Naive thymus-derived CD4-positive, alpha-beta T cell (primary cell): ENCODE measurements at regions not wholly inside any gene's neighbourhood (a gene's known extent, or its start where the extent isn't known, plus 50 kb on each side); places are given as distances from the start of the nearest gene placed in this dataset.

Experiments
- ATAC-seq: fragments of 150-1000 bp; cut with Tn5 transposase; 2 replicates; pipeline ENCODE4 v1.10.0; 2021; ENCODE audit warnings: mild to moderate bottlenecking, moderate library complexity
- CTCF ChIA-PET: fragments of 350-600 bp; sonication (Branson Sonifier 250); formaldehyde crosslinking; loops from one replicate; lab custom pipeline; 2021; ENCODE audit warnings: antibody characterized with exemption; lab: Charles Lee
- POLR2A ChIA-PET: fragments of 350-600 bp; sonication (Branson Sonifier 250); formaldehyde crosslinking; loops from one replicate; lab custom pipeline; 2021; ENCODE audit warnings: antibody characterized with exemption, inconsistent platforms; lab: Charles Lee
- DNase-seq, 9 donors: peaks; one replicate each; pipeline versions ENCODE4 v3.0.0 to v3.0.0-alpha.2; 2020 to 2022; ENCODE audit warnings: mixed read lengths in 1 of 9
- H3K27ac ChIP-seq: one replicate; pipeline ENCODE4 v1.7.0; 2013; ENCODE audit warnings: mild to moderate bottlenecking, low read depth, low read length, moderate library complexity
- H3K27me3 ChIP-seq, 2 donors: one replicate each; pipeline ENCODE4 v1.7.0; 2013; ENCODE audit warnings: low read length in 2 of 2, mild to moderate bottlenecking in 2 of 2, moderate library complexity in 2 of 2; ENCODE audit not compliant: control insufficient read depth in 2 of 2, insufficient read depth in 2 of 2
- H3K36me3 ChIP-seq, 3 experiments: 1 replicate in 2 of 3; 2 replicates in 1 of 3; pipeline ENCODE4 v1.7.0; 2013; ENCODE audit warnings: low read length in 3 of 3, mild to moderate bottlenecking in 3 of 3, moderate library complexity in 1 of 3; ENCODE audit not compliant: insufficient read depth in 3 of 3, control insufficient read depth in 2 of 3
- H3K4me1 ChIP-seq, 2 donors: one replicate each; pipeline ENCODE4 v1.7.0; 2013; ENCODE audit warnings: low read length in 2 of 2, mild to moderate bottlenecking in 2 of 2, moderate library complexity in 1 of 2; ENCODE audit not compliant: control insufficient read depth in 2 of 2, insufficient read depth in 2 of 2
- H3K4me3 ChIP-seq: 2 replicates; pipeline ENCODE4 v1.7.0; 2013; ENCODE audit warnings: mild to moderate bottlenecking, low read length
- H3K9me3 ChIP-seq, 3 experiments: 1 replicate in 2 of 3; 2 replicates in 1 of 3; pipeline ENCODE4 v1.7.0; 2013; ENCODE audit warnings: low read length in 3 of 3; ENCODE audit not compliant: control insufficient read depth in 2 of 3
- H3K27ac Mint-ChIP-seq, 9 donors: one replicate each; pipeline ENCODE4 v1.8.0; 2020 to 2022; ENCODE audit warnings: mixed read lengths in 9 of 9, mild to moderate bottlenecking in 8 of 9, moderate library complexity in 5 of 9, inconsistent platforms in 2 of 9
- H3K27me3 Mint-ChIP-seq, 5 donors: one replicate each; pipeline ENCODE4 v1.8.0; 2021 to 2022; ENCODE audit warnings: mixed read lengths in 5 of 5, mild to moderate bottlenecking in 1 of 5
- H3K36me3 Mint-ChIP-seq, 5 donors: one replicate each; pipeline ENCODE4 v1.8.0; 2020 to 2022; ENCODE audit warnings: mixed read lengths in 5 of 5, mild to moderate bottlenecking in 3 of 5, inconsistent platforms in 1 of 5
- H3K4me1 Mint-ChIP-seq, 7 donors: one replicate each; pipeline ENCODE4 v1.8.0; 2020 to 2022; ENCODE audit warnings: mixed read lengths in 7 of 7, mild to moderate bottlenecking in 3 of 7, inconsistent platforms in 1 of 7
- H3K4me3 Mint-ChIP-seq, 10 donors: one replicate each; pipeline ENCODE4 v1.8.0; 2020 to 2022; ENCODE audit warnings: mild to moderate bottlenecking in 10 of 10, mixed read lengths in 10 of 10, moderate library complexity in 6 of 10, inconsistent platforms in 2 of 10
- H3K9me3 Mint-ChIP-seq, 11 donors: one replicate each; pipeline ENCODE4 v1.8.0; 2020 to 2022; ENCODE audit warnings: mixed read lengths in 11 of 11, mild to moderate bottlenecking in 4 of 11, inconsistent platforms in 1 of 11, moderate library complexity in 1 of 11
- intact Hi-C, 2 donors: fragments of 100-400 bp; cut with micrococcal nuclease; formaldehyde crosslinking; loops; one replicate each; pipeline ENCODE4 v1.15.1; 2023

- no peak overlapping the region for H3K27ac Mint-ChIP-seq
- H3K9me3 Mint-ChIP-seq: peaks cover 0 to 4% (median 0%) of the 10 kb centered on the region in 11 donors
- intact Hi-C loops: no loop called here
- ATAC-seq (no peak), DNase-seq (no peak)
- no peak overlapping the region for H3K4me3 ChIP-seq
- no peak overlapping the region for H3K27ac ChIP-seq
- no peaks in the 10 kb centered on the region for H3K36me3 ChIP-seq
- peaks cover 11 to 18% of the 10 kb centered on the region in 2 donors for H3K4me1 ChIP-seq
- POLR2A ChIA-PET: no interaction called here
- no peaks in the 10 kb centered on the region for H3K9me3 ChIP-seq
- CTCF ChIA-PET: no interaction called here
- peaks cover 0 to 16% (median 0%) of the 10 kb centered on the region in 5 donors for H3K36me3 Mint-ChIP-seq
- H3K4me1 Mint-ChIP-seq: peaks cover 13 to 33% (median 25%) of the 10 kb centered on the region in 7 donors
- no peaks in the 10 kb centered on the region for H3K27me3 ChIP-seq
- peaks cover 0 to 30% (median 0%) of the 10 kb centered on the region in 5 donors for H3K27me3 Mint-ChIP-seq
- H3K4me3 Mint-ChIP-seq: no peak overlapping the region
Measured at GRCh38 chr2:8452979-8453903, 228.6 kb upstream of the ID2 start.

- Histone ChIP-seq H3K27me3 (no peaks in the 10 kb centered on the region), H3K4me3 (no peak overlapping the region), H3K27ac (no peak overlapping the region), H3K4me1 (peaks cover 11 to 21% of the 10 kb centered on the region in 2 donors), H3K36me3 (no peaks in the 10 kb centered on the region), H3K9me3 (no peaks in the 10 kb centered on the region)
- Mint-ChIP-seq H3K9me3 (peaks cover 0 to 4% (median 0%) of the 10 kb centered on the region in 11 donors), H3K4me1 (peaks cover 13 to 38% (median 25%) of the 10 kb centered on the region in 7 donors), H3K4me3 (no peak overlapping the region), H3K27ac (no peak overlapping the region), H3K36me3 (peaks cover 0 to 16% (median 0%) of the 10 kb centered on the region in 5 donors), H3K27me3 (peaks cover 0 to 28% (median 0%) of the 10 kb centered on the region in 5 donors)
- ChIA-PET POLR2A (no interaction called here), CTCF (no interaction called here)
- DNase-seq (no peak), ATAC-seq (no peak)
- intact Hi-C loops: no loop called here
Measured at GRCh38 chr2:8453904-8454302, 228.0 kb upstream of the ID2 start.

GRCh38 chr2:8454797-8455196 lies 227.1 kb upstream of the ID2 start:
- no peak overlapping the region for H3K27ac ChIP-seq
- Mint-ChIP-seq H3K4me3 (peak overlapping the region in 1 of 10 donors; percentile 85), H3K9me3 (peaks cover 0 to 4% (median 0%) of the 10 kb centered on the region in 11 donors), H3K4me1 (peaks cover 13 to 39% (median 25%) of the 10 kb centered on the region in 7 donors), H3K27ac (no peak overlapping the region), H3K27me3 (peaks cover 0 to 26% (median 5%) of the 10 kb centered on the region in 5 donors), H3K36me3 (peaks cover 0 to 16% (median 0%) of the 10 kb centered on the region in 5 donors)
- ATAC-seq (no peak), DNase-seq (no peak)
- H3K9me3 ChIP-seq: no peaks in the 10 kb centered on the region
- ChIA-PET CTCF (no interaction called here), POLR2A (no interaction called here)
- H3K4me3 ChIP-seq: no peak overlapping the region
- H3K36me3 ChIP-seq: no peaks in the 10 kb centered on the region
- no peaks in the 10 kb centered on the region for H3K27me3 ChIP-seq
- H3K4me1 ChIP-seq: peaks cover 11 to 21% of the 10 kb centered on the region in 2 donors
- intact Hi-C loops: loop anchor here (5.0 kb wide), 2 partner anchors 63 to 887 kb away; no protein-coding TSS in a partner anchor

- ChIA-PET CTCF (no interaction called here), POLR2A (no interaction called here)
- H3K4me1 ChIP-seq: peaks cover 11 to 21% of the 10 kb centered on the region in 2 donors
- Mint-ChIP-seq H3K4me3 (peak overlapping the region; percentile 68 to 88 (median 84)), H3K9me3 (peaks cover 0 to 2% (median 0%) of the 10 kb centered on the region in 11 donors), H3K4me1 (peaks cover 13 to 42% (median 25%) of the 10 kb centered on the region in 7 donors), H3K36me3 (peaks cover 0 to 16% (median 0%) of the 10 kb centered on the region in 5 donors), H3K27ac (peak overlapping the region in 8 of 9 donors; percentile 2 to 94 (median 54)), H3K27me3 (peaks cover 0 to 19% (median 6%) of the 10 kb centered on the region in 5 donors)
- H3K27me3 ChIP-seq: no peaks in the 10 kb centered on the region
- intact Hi-C loops: loop anchor here (1.0 to 5.0 kb wide), 9 partner anchors 17 to 1029 kb away; no protein-coding TSS in a partner anchor
- DNase-seq: no peak
- no peaks in the 10 kb centered on the region for H3K9me3 ChIP-seq
- H3K4me3 ChIP-seq: peak overlapping the region; percentile 60
- peak; percentile 36 for ATAC-seq
- H3K27ac ChIP-seq: no peak overlapping the region
- H3K36me3 ChIP-seq: no peaks in the 10 kb centered on the region
Measured at GRCh38 chr2:8455236-8456150, 226.4 kb upstream of the ID2 start.

GRCh38 chr2:8456151-8457091 lies 225.4 kb upstream of the ID2 start:
- DNase-seq: peak in 8 of 9 donors; percentile 44 to 71 (median 58)
- H3K4me1 Mint-ChIP-seq: peaks cover 13 to 45% (median 25%) of the 10 kb centered on the region in 7 donors

More at GRCh38 chr2:8456151-8457091, 225.4 kb upstream of the ID2 start:
- Mint-ChIP-seq H3K36me3 (peaks cover 0 to 21% (median 0%) of the 10 kb centered on the region in 5 donors), H3K4me3 (peak overlapping the region; percentile 68 to 88 (median 84)), H3K27ac (peak overlapping the region in 8 of 9 donors; percentile 2 to 94 (median 54)), H3K27me3 (peaks cover 0 to 16% (median 6%) of the 10 kb centered on the region in 5 donors), H3K9me3 (peaks cover 0 to 3% (median 0%) of the 10 kb centered on the region in 11 donors)
- ATAC-seq: peak; percentile 75
- intact Hi-C loops: loop anchor here (1.0 to 5.0 kb wide), 11 partner anchors 16 to 1030 kb away; no protein-coding TSS in a partner anchor
- Histone ChIP-seq H3K36me3 (no peaks in the 10 kb centered on the region), H3K27me3 (no peaks in the 10 kb centered on the region), H3K4me1 (peaks cover 11 to 21% of the 10 kb centered on the region in 2 donors), H3K9me3 (no peaks in the 10 kb centered on the region), H3K4me3 (peak overlapping the region; percentile 60), H3K27ac (no peak overlapping the region)
- POLR2A ChIA-PET: no interaction called here
- CTCF ChIA-PET: no interaction called here
